HepG2 (cell line): ENCODE measurements at regions not wholly inside any gene's neighbourhood (a gene's known extent, or its start where the extent isn't known, plus 50 kb on each side); places are given as distances from the start of the nearest gene placed in this dataset.

Experiments
- ATAC-seq: fragments of 200-7000 bp; cut with Tn5 transposase; 3 replicates; pipeline ENCODE4 v1.9.1; 2020; ENCODE audit warnings: mild to moderate bottlenecking, moderate library complexity
- BruUV-seq: library from RNA; stranded (reverse); fragments of 400-500 nt; replicated peaks from 2 replicates; lab custom pipeline; 2021; lab: Mats Ljungman, UMichigan
- CTCF ChIA-PET: fragments of 300-600 bp; formaldehyde crosslinking; extraction: SDS; loops from one replicate; lab custom pipeline; 2021; ENCODE audit warnings: low total read pairs, inconsistent platforms, low intra/inter-chr PET ratio; lab: Yijun Ruan, JAX
- POLR2A ChIA-PET: fragments of 350-600 bp; sonication (Branson Sonifier 250); formaldehyde crosslinking; loops from one replicate; lab custom pipeline; 2020; ENCODE audit warnings: antibody characterized with exemption, inconsistent platforms; lab: Yijun Ruan, JAX
- DNase-seq: peaks from one replicate; pipeline ENCODE4 v3.0.0-alpha.2; 2015; ENCODE audit warnings: low spot score
- FAIRE-seq: peaks from 3 replicates; lab custom pipeline; 2011; peaks lifted over from hg19 to GRCh38; lab: Jason Lieb, UNC
- H2AFZ ChIP-seq: one replicate; pipeline ENCODE4 v1.6.1; 2011; ENCODE audit warnings: low read length, inconsistent platforms
- H3K27ac ChIP-seq: fragments of 300-600 bp; 3 replicates; pipeline ENCODE4 v1.8.0; 2011; ENCODE audit warnings: mixed run types, mild to moderate bottlenecking, mixed read lengths, low read length, inconsistent platforms; ENCODE audit not compliant: insufficient read depth; ENCODE audit errors: extremely low read length
- H3K27me3 ChIP-seq, 2 experiments: fragments of 200-600 bp in 1 of 2; 2 replicates in 1 of 2; 3 replicates in 1 of 2; pipeline versions ENCODE4 v1.6.0 to v1.8.0; 2011; ENCODE audit warnings: low read length in 2 of 2, mild to moderate bottlenecking in 2 of 2, moderate library complexity in 2 of 2, inconsistent platforms in 1 of 2; ENCODE audit not compliant: insufficient read depth in 2 of 2, control insufficient read depth in 1 of 2
- H3K36me3 ChIP-seq, 2 experiments: fragments of 200-600 bp in 1 of 2; replicated peaks in 1 of 2; 2 replicates in 1 of 2; 3 replicates in 1 of 2; pipeline versions ENCODE4 v1.5.1 to v1.8.0; 2011; ENCODE audit warnings: low read length in 2 of 2, inconsistent platforms in 1 of 2; ENCODE audit not compliant: insufficient read depth in 2 of 2, control insufficient read depth in 1 of 2
- H3K4me1 ChIP-seq: 2 replicates; pipeline ENCODE4 v1.5.1; 2012; ENCODE audit warnings: low read length, inconsistent platforms; ENCODE audit not compliant: insufficient read depth
- H3K4me2 ChIP-seq: 2 replicates; pipeline ENCODE4 v1.6.0; 2011; ENCODE audit warnings: low read depth, low read length, inconsistent platforms
- H3K4me3 ChIP-seq, 3 experiments: fragments of 200-600 bp in 1 of 3; sonication (generic), shearing (Covaris generic) in 1 of 3; replicated peaks in 1 of 3; 2 replicates each; pipeline ENCODE4 v1.5.1; 2011 to 2016; ENCODE audit warnings: low read length in 3 of 3, inconsistent platforms in 2 of 3, low read depth in 2 of 3, mild to moderate bottlenecking in 2 of 3, control low read depth in 1 of 3, mixed read lengths in 1 of 3; ENCODE audit not compliant: insufficient read depth in 1 of 3
- H3K79me2 ChIP-seq: one replicate; pipeline ENCODE4 v1.6.1; 2011; ENCODE audit warnings: low read length, inconsistent platforms; ENCODE audit not compliant: insufficient read depth
- H3K9ac ChIP-seq: 2 replicates; pipeline ENCODE4 v1.6.0; 2011; ENCODE audit warnings: mild to moderate bottlenecking, low read depth, low read length, inconsistent platforms; ENCODE audit not compliant: insufficient read depth
- H3K9me3 ChIP-seq: 2 replicates; pipeline ENCODE4 v1.5.1; 2012; ENCODE audit warnings: mild to moderate bottlenecking, low read length
- H4K20me1 ChIP-seq: 2 replicates; pipeline ENCODE4 v1.6.0; 2011; ENCODE audit warnings: inconsistent platforms, mild to moderate bottlenecking, low read length, moderate library complexity; ENCODE audit not compliant: insufficient read depth
- ERF ChIP-seq: IDR thresholded peaks from 2 replicates; pipeline ENCODE4 v1.6.1; 2018; ENCODE audit warnings: missing biosample characterization, missing genetic modification reagents
- KAT2B ChIP-seq: fragments of 150-350 bp; IDR thresholded peaks from 2 replicates; pipeline ENCODE4 v1.6.1; 2014; ENCODE audit warnings: low read depth, low read length, borderline replicate concordance
- PRMT3 ChIP-seq: sonication (generic); formaldehyde crosslinking; IDR thresholded peaks from 2 replicates; pipeline ENCODE4 v1.8.1; 2022; ENCODE audit warnings: low read depth, mild to moderate bottlenecking, moderate library complexity, missing genetic modification reagents, borderline replicate concordance
- ZFAT ChIP-seq: sonication (generic); formaldehyde crosslinking; conservative IDR thresholded peaks from 2 replicates; pipeline ENCODE4 v1.8.1; 2023; ENCODE audit warnings: missing genetic modification reagents, inconsistent platforms
- ZFP36L1 ChIP-seq: sonication (generic); formaldehyde crosslinking; IDR thresholded peaks from 2 replicates; pipeline ENCODE4 v1.8.0; 2022; ENCODE audit warnings: mild to moderate bottlenecking, missing genetic modification reagents, moderate library complexity
- ZNF792 ChIP-seq: IDR thresholded peaks from 2 replicates; pipeline ENCODE4 v1.6.1; 2016
- ZSCAN30 ChIP-seq: sonication (generic); formaldehyde crosslinking; IDR thresholded peaks from 2 replicates; pipeline ENCODE4 v1.5.0; 2020; ENCODE audit warnings: mild to moderate bottlenecking, missing genetic modification reagents
- WGBS: methylation state at CpG from one replicate; pipeline ENCODE4 v1.1.6; 2017; ENCODE audit warnings: low lambda C conversion rate; 5-methylcytosine and 5-hydroxymethylcytosine counted together
- in situ Hi-C: cut with HindIII; loops from 2 replicates; pipeline ENCODE4 v1.10.0; 2017; ENCODE audit warnings: low pct_unique_long_range_greater_than_20kb; ENCODE audit not compliant: extremely low pct_ligation_motif_present
- intact Hi-C: fragments of 100-400 bp; cut with micrococcal nuclease; formaldehyde crosslinking; loops from one replicate; pipeline ENCODE4 v1.10.0; 2022; ENCODE audit not compliant: unreplicated experiment
- TF ChIP-seq, protein P1 (sequence below): sonication (generic); formaldehyde crosslinking; IDR thresholded peaks from 2 replicates; pipeline ENCODE4 v1.4.0; 2020; ENCODE audit warnings: mild to moderate bottlenecking, missing genetic modification reagents
- TF ChIP-seq, protein P2 (sequence below): sonication (generic); formaldehyde crosslinking; IDR thresholded peaks from 2 replicates; pipeline ENCODE4 v1.8.1; 2022; ENCODE audit warnings: mild to moderate bottlenecking, missing genetic modification reagents
- TF ChIP-seq, protein P3 (sequence below): sonication (generic); formaldehyde crosslinking; IDR thresholded peaks from 2 replicates; pipeline ENCODE4 v1.4.0; 2020; ENCODE audit warnings: mild to moderate bottlenecking, missing genetic modification reagents
- TF ChIP-seq, protein P4 (sequence below): sonication (generic); formaldehyde crosslinking; IDR thresholded peaks from 2 replicates; pipeline ENCODE4 v1.4.0; 2020; ENCODE audit warnings: low read depth, missing genetic modification reagents
- TF ChIP-seq, protein P5 (sequence below): sonication (generic); formaldehyde crosslinking; IDR thresholded peaks from 2 replicates; pipeline ENCODE4 v1.4.0; 2020; ENCODE audit warnings: missing genetic modification reagents

DNA sequence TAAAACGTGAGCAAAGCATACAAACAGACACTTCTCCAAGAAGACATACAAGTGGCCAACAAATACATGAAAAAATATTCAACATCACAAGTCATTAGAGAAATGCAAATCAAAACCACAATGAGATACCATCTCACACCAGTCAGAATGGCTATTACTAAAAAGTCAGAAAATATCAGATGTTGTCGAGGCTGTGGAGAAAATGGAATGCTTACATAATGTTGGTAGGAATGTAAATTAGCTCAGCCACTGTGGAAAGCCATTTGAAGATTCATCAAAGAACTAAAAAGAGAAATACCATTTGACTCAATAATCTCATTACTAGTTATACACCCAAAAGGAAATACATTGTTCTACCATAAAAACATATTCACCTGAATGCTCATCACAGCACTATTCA, 825.7 kb downstream of the SUCLG1 start:
- H3K79me2 ChIP-seq: no peaks in the 10 kb centered on the region
- H3K4me1 ChIP-seq: no peaks in the 10 kb centered on the region
- CTCF ChIA-PET: no interaction called here
- no peak overlapping the region for H3K4me3 ChIP-seq
- intact Hi-C loops: no loop called here
- H3K27ac ChIP-seq: no peak overlapping the region
- in situ Hi-C loops: no loop called here
- TF ChIP-seq, protein P1, sequence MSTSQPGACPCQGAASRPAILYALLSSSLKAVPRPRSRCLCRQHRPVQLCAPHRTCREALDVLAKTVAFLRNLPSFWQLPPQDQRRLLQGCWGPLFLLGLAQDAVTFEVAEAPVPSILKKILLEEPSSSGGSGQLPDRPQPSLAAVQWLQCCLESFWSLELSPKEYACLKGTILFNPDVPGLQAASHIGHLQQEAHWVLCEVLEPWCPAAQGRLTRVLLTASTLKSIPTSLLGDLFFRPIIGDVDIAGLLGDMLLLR: no peak
- TF ChIP-seq, protein P2, sequence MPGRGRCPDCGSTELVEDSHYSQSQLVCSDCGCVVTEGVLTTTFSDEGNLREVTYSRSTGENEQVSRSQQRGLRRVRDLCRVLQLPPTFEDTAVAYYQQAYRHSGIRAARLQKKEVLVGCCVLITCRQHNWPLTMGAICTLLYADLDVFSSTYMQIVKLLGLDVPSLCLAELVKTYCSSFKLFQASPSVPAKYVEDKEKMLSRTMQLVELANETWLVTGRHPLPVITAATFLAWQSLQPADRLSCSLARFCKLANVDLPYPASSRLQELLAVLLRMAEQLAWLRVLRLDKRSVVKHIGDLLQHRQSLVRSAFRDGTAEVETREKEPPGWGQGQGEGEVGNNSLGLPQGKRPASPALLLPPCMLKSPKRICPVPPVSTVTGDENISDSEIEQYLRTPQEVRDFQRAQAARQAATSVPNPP: no peak
- TF ChIP-seq ZFP36L1 (no peak), ZSCAN30 (CRISPR knock-in tag) (no peak), ZFAT (CRISPR knock-in tag) (no peak), PRMT3 (no peak)
- H2AFZ ChIP-seq: no peak overlapping the region
- BruUV-seq: no TSS peak
- no peaks in the 10 kb centered on the region for H4K20me1 ChIP-seq
- peaks cover 89% of the 10 kb centered on the region for H3K9me3 ChIP-seq
- H3K4me2 ChIP-seq: no peak overlapping the region
- no peaks in the 10 kb centered on the region for H3K36me3 ChIP-seq
- POLR2A ChIA-PET: no interaction called here
- no peak for DNase-seq
- H3K27me3 ChIP-seq: no peaks in the 10 kb centered on the region
- no peak for ATAC-seq
- WGBS: 0% methylated on average over 2 of the region's 2 CpGs
- no peak overlapping the region for H3K9ac ChIP-seq
- no peak for FAIRE-seq

DNA sequence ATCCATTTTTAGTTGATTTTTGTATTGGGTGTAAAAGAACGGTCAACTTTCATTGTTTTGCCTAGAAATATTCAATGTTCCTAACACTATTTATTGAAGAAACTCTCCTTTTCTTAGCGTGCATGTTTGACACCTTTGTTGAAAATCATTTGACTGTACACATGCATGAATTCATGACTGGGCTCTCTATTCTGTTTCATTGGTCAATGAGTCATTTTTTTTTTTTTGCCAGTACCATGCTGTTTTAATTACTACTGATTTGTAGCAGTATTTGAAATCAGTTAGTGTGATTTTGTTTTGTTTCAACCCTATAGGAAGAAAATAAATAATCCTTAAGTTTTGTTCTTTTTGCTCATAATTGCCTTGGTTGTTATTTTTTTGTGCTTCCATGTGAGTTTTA, 828.7 kb downstream of the SUCLG1 start:
- H3K27ac ChIP-seq: no peak overlapping the region
- no peak overlapping the region for H3K4me3 ChIP-seq
- no TSS peak for BruUV-seq
- FAIRE-seq (no peak), DNase-seq (no peak), ATAC-seq (no peak)
- 0% methylated on average over 2 of the region's 2 CpGs for WGBS
- H3K79me2 ChIP-seq: no peaks in the 10 kb centered on the region
- intact Hi-C loops (no loop called here), in situ Hi-C loops (no loop called here)
- H3K27me3 ChIP-seq: no peaks in the 10 kb centered on the region
- H4K20me1 ChIP-seq: no peaks in the 10 kb centered on the region
- H3K9ac ChIP-seq: no peak overlapping the region
- no peak overlapping the region for H3K4me2 ChIP-seq
- POLR2A ChIA-PET: no interaction called here
- peaks cover 75% of the 10 kb centered on the region for H3K9me3 ChIP-seq
- H2AFZ ChIP-seq: no peak overlapping the region
- H3K4me1 ChIP-seq: no peaks in the 10 kb centered on the region
- CTCF ChIA-PET: no interaction called here
- H3K36me3 ChIP-seq: no peaks in the 10 kb centered on the region
- no peak for TF ChIP-seq KAT2B
- TF ChIP-seq, protein P3, sequence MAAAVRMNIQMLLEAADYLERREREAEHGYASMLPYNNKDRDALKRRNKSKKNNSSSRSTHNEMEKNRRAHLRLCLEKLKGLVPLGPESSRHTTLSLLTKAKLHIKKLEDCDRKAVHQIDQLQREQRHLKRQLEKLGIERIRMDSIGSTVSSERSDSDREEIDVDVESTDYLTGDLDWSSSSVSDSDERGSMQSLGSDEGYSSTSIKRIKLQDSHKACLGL (CRISPR knock-in tag): no peak
- TF ChIP-seq, protein P4, sequence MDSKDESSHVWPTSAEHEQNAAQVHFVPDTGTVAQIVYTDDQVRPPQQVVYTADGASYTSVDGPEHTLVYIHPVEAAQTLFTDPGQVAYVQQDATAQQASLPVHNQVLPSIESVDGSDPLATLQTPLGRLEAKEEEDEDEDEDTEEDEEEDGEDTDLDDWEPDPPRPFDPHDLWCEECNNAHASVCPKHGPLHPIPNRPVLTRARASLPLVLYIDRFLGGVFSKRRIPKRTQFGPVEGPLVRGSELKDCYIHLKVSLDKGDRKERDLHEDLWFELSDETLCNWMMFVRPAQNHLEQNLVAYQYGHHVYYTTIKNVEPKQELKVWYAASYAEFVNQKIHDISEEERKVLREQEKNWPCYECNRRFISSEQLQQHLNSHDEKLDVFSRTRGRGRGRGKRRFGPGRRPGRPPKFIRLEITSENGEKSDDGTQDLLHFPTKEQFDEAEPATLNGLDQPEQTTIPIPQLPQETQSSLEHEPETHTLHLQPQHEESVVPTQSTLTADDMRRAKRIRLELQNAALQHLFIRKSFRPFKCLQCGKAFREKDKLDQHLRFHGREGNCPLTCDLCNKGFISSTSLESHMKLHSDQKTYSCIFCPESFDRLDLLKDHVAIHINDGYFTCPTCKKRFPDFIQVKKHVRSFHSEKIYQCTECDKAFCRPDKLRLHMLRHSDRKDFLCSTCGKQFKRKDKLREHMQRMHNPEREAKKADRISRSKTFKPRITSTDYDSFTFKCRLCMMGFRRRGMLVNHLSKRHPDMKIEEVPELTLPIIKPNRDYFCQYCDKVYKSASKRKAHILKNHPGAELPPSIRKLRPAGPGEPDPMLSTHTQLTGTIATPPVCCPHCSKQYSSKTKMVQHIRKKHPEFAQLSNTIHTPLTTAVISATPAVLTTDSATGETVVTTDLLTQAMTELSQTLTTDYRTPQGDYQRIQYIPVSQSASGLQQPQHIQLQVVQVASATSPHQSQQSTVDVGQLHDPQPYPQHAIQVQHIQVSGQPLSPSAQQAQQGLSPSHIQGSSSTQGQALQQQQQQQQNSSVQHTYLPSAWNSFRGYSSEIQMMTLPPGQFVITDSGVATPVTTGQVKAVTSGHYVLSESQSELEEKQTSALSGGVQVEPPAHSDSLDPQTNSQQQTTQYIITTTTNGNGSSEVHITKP: no peak
- TF ChIP-seq ERF (CRISPR knock-in tag): no peak
- no peak for TF ChIP-seq ZNF792 (CRISPR knock-in tag)
- TF ChIP-seq, protein P5, sequence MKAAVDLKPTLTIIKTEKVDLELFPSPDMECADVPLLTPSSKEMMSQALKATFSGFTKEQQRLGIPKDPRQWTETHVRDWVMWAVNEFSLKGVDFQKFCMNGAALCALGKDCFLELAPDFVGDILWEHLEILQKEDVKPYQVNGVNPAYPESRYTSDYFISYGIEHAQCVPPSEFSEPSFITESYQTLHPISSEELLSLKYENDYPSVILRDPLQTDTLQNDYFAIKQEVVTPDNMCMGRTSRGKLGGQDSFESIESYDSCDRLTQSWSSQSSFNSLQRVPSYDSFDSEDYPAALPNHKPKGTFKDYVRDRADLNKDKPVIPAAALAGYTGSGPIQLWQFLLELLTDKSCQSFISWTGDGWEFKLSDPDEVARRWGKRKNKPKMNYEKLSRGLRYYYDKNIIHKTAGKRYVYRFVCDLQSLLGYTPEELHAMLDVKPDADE (CRISPR knock-in tag): no peak
